H1 (cell line): ENCODE measurements at regions not wholly inside any gene's neighbourhood (a gene's known extent, or its start where the extent isn't known, plus 50 kb on each side); places are given as distances from the start of the nearest gene placed in this dataset.

Experiments
- CTCF ChIA-PET: fragments of 300-600 bp; sonication (Branson Sonifier 250); formaldehyde crosslinking; loops from one replicate; lab custom pipeline; 2021; ENCODE audit not compliant: partially characterized antibody; lab: Charles Lee
- POLR2A ChIA-PET: fragments of 300-600 bp; sonication (Branson Sonifier 250); formaldehyde crosslinking; loops from one replicate; lab custom pipeline; 2021; ENCODE audit warnings: inconsistent platforms; ENCODE audit not compliant: partially characterized antibody; lab: Charles Lee
- DNase-seq, 2 experiments: peaks; one replicate each; pipeline versions ENCODE4 v3.0.0 to v3.0.0-alpha.2; 2010 to 2022; ENCODE audit warnings: low spot score in 2 of 2, low read depth in 1 of 2, mixed read lengths in 1 of 2
- FAIRE-seq: peaks from 2 replicates; lab custom pipeline; 2011; peaks lifted over from hg19 to GRCh38; lab: Jason Lieb, UNC
- H2AFZ ChIP-seq: 2 replicates; pipeline ENCODE4 v1.8.1; 2012; ENCODE audit warnings: low read length, inconsistent platforms
- H2AK5ac ChIP-seq: 2 replicates; pipeline ENCODE4 v1.6.1; 2013; ENCODE audit warnings: low read depth, low read length
- H2BK120ac ChIP-seq: replicated peaks from 2 replicates; pipeline ENCODE3; 2013; ENCODE audit warnings: low read depth, low read length, inconsistent platforms
- H2BK12ac ChIP-seq: 2 replicates; pipeline ENCODE4 v1.6.1; 2013; ENCODE audit warnings: low read depth, low read length
- H2BK15ac ChIP-seq: 2 replicates; pipeline ENCODE4 v1.6.1; 2013; ENCODE audit warnings: low read length
- H2BK20ac ChIP-seq: 2 replicates; pipeline ENCODE4 v1.6.1; 2013; ENCODE audit warnings: low read length
- H2BK5ac ChIP-seq: 2 replicates; pipeline ENCODE4 v1.6.1; 2013; ENCODE audit warnings: low read depth, low read length
- H3K14ac ChIP-seq: 2 replicates; pipeline ENCODE4 v1.6.1; 2013; ENCODE audit warnings: inconsistent platforms; ENCODE audit not compliant: insufficient read length
- H3K18ac ChIP-seq: 2 replicates; pipeline ENCODE4 v1.6.1; 2013; ENCODE audit warnings: low read length; ENCODE audit errors: extremely low read depth
- H3K23ac ChIP-seq: 2 replicates; pipeline ENCODE4 v1.6.1; 2013; ENCODE audit warnings: inconsistent platforms; ENCODE audit not compliant: insufficient read length
- H3K23me2 ChIP-seq: 2 replicates; pipeline ENCODE4 v1.6.1; 2013; ENCODE audit warnings: low read depth, low read length
- H3K27ac ChIP-seq: 2 replicates; pipeline ENCODE4 v1.6.1; 2011; ENCODE audit warnings: low read depth, low read length, inconsistent platforms
- H3K27me3 ChIP-seq, 4 experiments: replicated peaks in 1 of 4; 1 replicate in 1 of 4; 2 replicates in 3 of 4; pipeline versions ENCODE4 v1.6.1 to v1.8.1; 2011 to 2013; ENCODE audit warnings: low read length in 3 of 4, mild to moderate bottlenecking in 3 of 4, inconsistent platforms in 2 of 4, mixed read lengths in 2 of 4, moderate library complexity in 1 of 4; ENCODE audit not compliant: control insufficient read depth in 3 of 4, insufficient read depth in 3 of 4; ENCODE audit errors: extremely low read depth in 1 of 4
- H3K36me3 ChIP-seq, 4 experiments: 2 replicates each; pipeline versions ENCODE4 v1.6.1 to v1.8.1; 2011 to 2013; ENCODE audit warnings: mild to moderate bottlenecking in 4 of 4, low read length in 3 of 4, moderate library complexity in 2 of 4, control low read depth in 1 of 4, inconsistent platforms in 1 of 4; ENCODE audit not compliant: insufficient read depth in 4 of 4, control insufficient read depth in 2 of 4
- H3K4ac ChIP-seq: replicated peaks from 2 replicates; pipeline ENCODE3; 2013; ENCODE audit warnings: low read length, low read depth, mixed read lengths, inconsistent platforms; ENCODE audit not compliant: insufficient read length
- H3K4me1 ChIP-seq, 4 experiments: replicated peaks in 1 of 4; 1 replicate in 1 of 4; 2 replicates in 3 of 4; pipeline versions ENCODE4 v1.6.1 to v1.8.1; 2011 to 2013; ENCODE audit warnings: low read length in 3 of 4, inconsistent platforms in 2 of 4, mixed read lengths in 1 of 4; ENCODE audit not compliant: insufficient read depth in 4 of 4, control insufficient read depth in 3 of 4
- H3K4me2 ChIP-seq, 2 experiments: 2 replicates each; pipeline versions ENCODE4 v1.6.1 to v1.8.1; 2011 to 2013; ENCODE audit warnings: low read depth in 2 of 2, low read length in 2 of 2, control low read depth in 1 of 2, inconsistent platforms in 1 of 2, mild to moderate bottlenecking in 1 of 2; ENCODE audit not compliant: insufficient read depth in 1 of 2
- H3K4me3 ChIP-seq, 4 experiments: fragments of 200-600, 300-600 bp in 1 of 4; sonication (generic), shearing (Covaris generic), sonication (Bioruptor Twin) in 1 of 4; 2 replicates each; pipeline versions ENCODE4 v1.5.1 to v1.8.1; 2011 to 2016; ENCODE audit warnings: low read length in 4 of 4, low read depth in 3 of 4, control low read depth in 2 of 4, inconsistent platforms in 2 of 4, mild to moderate bottlenecking in 2 of 4, mixed read lengths in 1 of 4, moderate library complexity in 1 of 4; ENCODE audit not compliant: insufficient read depth in 2 of 4; ENCODE audit errors: extremely low read depth in 1 of 4
- H3K56ac ChIP-seq: replicated peaks from 2 replicates; pipeline ENCODE3; 2013; ENCODE audit warnings: low read depth, mild to moderate bottlenecking, mixed read lengths, low read length, inconsistent platforms; ENCODE audit not compliant: insufficient read length
- H3K79me1 ChIP-seq: 2 replicates; pipeline ENCODE4 v1.6.1; 2013; ENCODE audit warnings: low read depth, low read length, control low read depth
- H3K79me2 ChIP-seq, 2 experiments: 2 replicates each; pipeline versions ENCODE4 v1.6.1 to v1.8.1; 2012 to 2013; ENCODE audit warnings: low read length in 2 of 2, mild to moderate bottlenecking in 2 of 2, inconsistent platforms in 1 of 2; ENCODE audit not compliant: insufficient read depth in 2 of 2, control insufficient read depth in 1 of 2
- H3K9ac ChIP-seq, 4 experiments: replicated peaks in 1 of 4; 1 replicate in 1 of 4; 2 replicates in 3 of 4; pipeline versions ENCODE4 v1.6.1 to v1.8.1; 2011 to 2013; ENCODE audit warnings: low read depth in 3 of 4, low read length in 3 of 4, control low read depth in 2 of 4, mild to moderate bottlenecking in 2 of 4, moderate library complexity in 2 of 4, inconsistent platforms in 1 of 4; ENCODE audit errors: extremely low read depth in 1 of 4
- H3K9me3 ChIP-seq, 2 experiments: 2 replicates each; pipeline versions ENCODE4 v1.6.1 to v1.8.1; 2012 to 2013; ENCODE audit warnings: mild to moderate bottlenecking in 2 of 2, moderate library complexity in 2 of 2, control low read depth in 1 of 2, inconsistent platforms in 1 of 2, low read depth in 1 of 2, low read length in 1 of 2, mixed read lengths in 1 of 2; ENCODE audit not compliant: insufficient read depth in 2 of 2
- H4K20me1 ChIP-seq, 2 experiments: replicated peaks in 1 of 2; 2 replicates each; pipeline versions ENCODE3 to v1.8.1; 2011 to 2013; ENCODE audit warnings: inconsistent platforms in 2 of 2, low read length in 2 of 2, mild to moderate bottlenecking in 1 of 2; ENCODE audit not compliant: insufficient read depth in 2 of 2, control insufficient read depth in 1 of 2
- H4K5ac ChIP-seq: 2 replicates; pipeline ENCODE4 v1.6.1; 2013; ENCODE audit warnings: low read length, low read depth, mixed read lengths, inconsistent platforms; ENCODE audit not compliant: insufficient read length
- H4K8ac ChIP-seq: 2 replicates; pipeline ENCODE4 v1.8.0; 2013; ENCODE audit warnings: mild to moderate bottlenecking, moderate library complexity, low read length, inconsistent platforms; ENCODE audit not compliant: insufficient read depth; ENCODE audit errors: extremely low read depth
- H4K91ac ChIP-seq: replicated peaks from 2 replicates; pipeline ENCODE3; 2013; ENCODE audit warnings: low read length, mixed read lengths, inconsistent platforms; ENCODE audit not compliant: insufficient read length
- BCL11A ChIP-seq, 2 experiments: IDR thresholded peaks; one replicate each; pipeline ENCODE4 v1.6.1; 2011; ENCODE audit warnings: low read depth in 2 of 2, low read length in 2 of 2, mild to moderate bottlenecking in 2 of 2
- EZH2 ChIP-seq: fragments of 200-600 bp; sonication (generic); IDR thresholded peaks from 2 replicates; pipeline ENCODE4 v1.7.1; 2012; ENCODE audit warnings: low read depth, mild to moderate bottlenecking, moderate library complexity, low read length, inconsistent platforms; ENCODE audit not compliant: severe bottlenecking
- GABPA ChIP-seq: IDR thresholded peaks from 2 replicates; pipeline ENCODE4 v1.6.1; 2011; ENCODE audit warnings: mild to moderate bottlenecking, low read length, moderate library complexity, borderline replicate concordance; ENCODE audit not compliant: insufficient read depth
- HDAC2 ChIP-seq, 2 experiments: fragments of 300-600 bp in 1 of 2; sonication (generic) in 1 of 2; IDR thresholded peaks; 2 replicates each; pipeline ENCODE4 v1.6.1; 2011 to 2012; ENCODE audit warnings: low read depth in 2 of 2, low read length in 2 of 2, mild to moderate bottlenecking in 2 of 2, moderate library complexity in 2 of 2, borderline replicate concordance in 1 of 2, inconsistent platforms in 1 of 2
- KDM1A ChIP-seq: fragments of 200-600, 300-600 bp; sonication (generic); IDR thresholded peaks from 2 replicates; pipeline ENCODE4 v1.7.1; 2016; ENCODE audit warnings: mild to moderate bottlenecking, low read length, borderline replicate concordance
- NANOG ChIP-seq: IDR thresholded peaks from 2 replicates; pipeline ENCODE4 v1.6.1; 2011; ENCODE audit warnings: low read length, low read depth, mild to moderate bottlenecking, inconsistent platforms; ENCODE audit not compliant: insufficient read depth, poor library complexity, severe bottlenecking
- POLR2AphosphoS5 ChIP-seq: IDR thresholded peaks from 2 replicates; pipeline ENCODE4 v1.6.1; 2011; ENCODE audit warnings: low read depth, low read length
- RBBP5 ChIP-seq: IDR thresholded peaks from 2 replicates; pipeline ENCODE4 v1.7.1; 2012; ENCODE audit warnings: low read depth, mild to moderate bottlenecking, inconsistent platforms, low read length, moderate library complexity, borderline replicate concordance
- SIN3A ChIP-seq, 2 experiments: IDR thresholded peaks in 1 of 2; conservative IDR thresholded peaks in 1 of 2; 2 replicates each; pipeline ENCODE4 v1.6.1; 2011 to 2012; ENCODE audit warnings: low read length in 2 of 2, improper control_type of control experiment in 1 of 2, low read depth in 1 of 2, mild to moderate bottlenecking in 1 of 2
- SIRT6 ChIP-seq: IDR thresholded peaks from one replicate; pipeline ENCODE4 v1.7.1; 2012; ENCODE audit warnings: low read length, inconsistent platforms
- SP1 ChIP-seq: IDR thresholded peaks from 2 replicates; pipeline ENCODE4 v1.6.1; 2011; ENCODE audit warnings: low read depth, low read length
- SRF ChIP-seq: IDR thresholded peaks from 2 replicates; pipeline ENCODE4 v1.6.1; 2011; ENCODE audit warnings: mild to moderate bottlenecking, low read depth, low read length, moderate library complexity
- TCF12 ChIP-seq: IDR thresholded peaks from 2 replicates; pipeline ENCODE4 v1.6.1; 2011; ENCODE audit warnings: low read depth, mild to moderate bottlenecking, low read length
- WGBS, 2 experiments: shearing (Covaris generic) in 1 of 2; methylation state at CpG; one replicate each; pipeline versions ENCODE4 v1.1.6 to v1.1.7; 2013 to 2015; ENCODE audit warnings: low lambda C conversion rate in 2 of 2, mixed read lengths in 2 of 2, inconsistent platforms in 1 of 2, low coverage in 1 of 2, missing lambda C conversion rate in 1 of 2; ENCODE audit not compliant: insufficient replicate concordance in 2 of 2, insufficient coverage in 1 of 2, insufficient read length in 1 of 2; ENCODE audit errors: extremely low coverage in 1 of 2, missing lambda C conversion rate in 1 of 2; 5-methylcytosine and 5-hydroxymethylcytosine counted together

DNA sequence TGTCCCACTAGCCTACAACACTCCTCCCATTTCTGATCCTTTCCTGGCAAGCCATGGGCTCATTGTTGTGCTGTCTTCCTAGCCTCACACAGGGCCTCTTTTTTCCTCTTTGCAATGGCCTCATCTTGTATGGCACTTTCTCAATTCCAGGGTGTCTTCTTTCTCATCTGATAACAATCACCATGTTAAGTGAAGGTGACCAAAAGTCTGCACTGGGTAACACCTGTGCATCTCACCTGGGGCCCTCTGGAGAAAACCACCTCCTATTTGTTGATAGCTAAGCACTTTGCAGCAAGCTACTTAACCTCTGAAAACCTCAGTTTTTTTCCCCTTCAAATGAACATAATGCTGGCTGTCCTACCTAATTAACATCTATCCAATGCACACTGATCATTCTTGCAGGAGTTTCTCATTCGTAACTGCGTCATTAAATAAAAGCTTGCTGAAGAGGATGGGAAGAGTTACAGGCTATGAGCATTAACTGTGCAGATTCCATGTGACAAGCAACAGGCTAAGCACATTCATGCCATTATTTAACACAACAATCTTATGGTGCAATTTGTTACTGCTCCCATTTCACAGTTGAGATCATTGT, 60.1 kb upstream of the STK32A start:
- WGBS, 2 experiments = 96% methylated on average over 2 of the region's 2 CpGs; no CpG with 5 or more reads in 1 of the 2 experiments
- Histone ChIP-seq H2BK15ac (no peak overlapping the region), H2BK20ac (no peak overlapping the region), H3K9ac (no peak overlapping the region), H3K79me1 (no peaks in the 10 kb centered on the region), H2BK5ac (no peak overlapping the region), H3K36me3 (no peaks in the 10 kb centered on the region), H4K5ac (no peak overlapping the region), H3K18ac (no peak overlapping the region), H4K8ac (no peak overlapping the region), H3K27me3 (no peaks in the 10 kb centered on the region; a peak in 1 of 7 replicates), H3K4ac (no peak overlapping the region), H3K56ac (no peak overlapping the region), H3K9me3 (no peaks in the 10 kb centered on the region), H3K23me2 (no peaks in the 10 kb centered on the region), H3K79me2 (no peaks in the 10 kb centered on the region), H2AFZ (no peak overlapping the region), H4K20me1 (no peaks in the 10 kb centered on the region), H4K91ac (no peak overlapping the region), H2BK120ac (no peak overlapping the region), H2BK12ac (no peak overlapping the region), H3K23ac (no peak overlapping the region), H3K14ac (no peak overlapping the region), H3K4me2 (no peak overlapping the region), H3K4me3 (no peak overlapping the region), H3K4me1 (no peaks in the 10 kb centered on the region), H3K27ac (no peak overlapping the region), H2AK5ac (no peak overlapping the region)
- no peak for TF ChIP-seq SIRT6
- TF ChIP-seq BCL11A (IDR thresholded peaks at IDR 0.05; ENCODE audit: low read depth in 2 of 2, low read length in 2 of 2) = no peak
- TF ChIP-seq EZH2 = no peak
- no peak for TF ChIP-seq NANOG
- TF ChIP-seq RBBP5 = no peak
- TF ChIP-seq HDAC2 (IDR thresholded peaks at IDR 0.05; ENCODE audit: borderline replicate concordance in 1 of 2, low read depth in 2 of 2, low read length in 2 of 2) = no peak
- no peak for TF ChIP-seq SRF
- TF ChIP-seq POLR2AphosphoS5 = no peak
- TF ChIP-seq GABPA = no peak
- no peak for TF ChIP-seq TCF12
- no peak for TF ChIP-seq SP1
- no peak for TF ChIP-seq SIN3A (conservative IDR thresholded peaks at IDR 0.05 in 1 of 2, IDR thresholded peaks at IDR 0.05 in 1 of 2; ENCODE audit: low read depth in 1 of 2, low read length in 2 of 2)
- TF ChIP-seq KDM1A = no peak
- FAIRE-seq (no peak), DNase-seq (no peak)
- POLR2A ChIA-PET = no interaction called here
- CTCF ChIA-PET = interaction anchor here (1.1 to 1.7 kb wide), 2 partner anchors 14 to 195 kb away, joined by 3 to 8 read pairs; no protein-coding TSS in a partner anchor
